Activated naive CD8-positive, alpha-beta T cell treated with anti-CD3 and anti-CD28 coated beads, Interleukin-2, amount 10 ng/mL, durations not matched to agents 7 days and 5 days (primary cell): ENCODE measurements at regions not wholly inside any gene's neighbourhood (a gene's known extent, or its start where the extent isn't known, plus 50 kb on each side); places are given as distances from the start of the nearest gene placed in this dataset.
"Not testable (repeated sequence)": the region's sequence is repeated elsewhere in the genome, so short reads cannot be mapped to it uniquely, and the experiment has no call there.

Experiments
- ATAC-seq: fragments of 150-1000 bp; cut with Tn5 transposase; one replicate; pipeline ENCODE4 v1.10.0; 2021; ENCODE audit warnings: low read depth, moderate library complexity
- POLR2A ChIA-PET: fragments of 350-600 bp; sonication (Branson Sonifier 250); formaldehyde crosslinking; loops from one replicate; lab custom pipeline; 2021; ENCODE audit warnings: antibody characterized with exemption; lab: Charles Lee
- DNase-seq: peaks from one replicate; pipeline ENCODE4 v3.0.0; 2021
- H3K27ac Mint-ChIP-seq: one replicate; pipeline ENCODE4 v1.8.0; 2022; ENCODE audit warnings: mild to moderate bottlenecking, mixed read lengths
- H3K27me3 Mint-ChIP-seq: one replicate; pipeline ENCODE4 v1.8.0; 2022; ENCODE audit warnings: mild to moderate bottlenecking, moderate library complexity, mixed read lengths
- H3K36me3 Mint-ChIP-seq: one replicate; pipeline ENCODE4 v1.8.0; 2021; ENCODE audit warnings: mild to moderate bottlenecking, mixed read lengths
- H3K4me1 Mint-ChIP-seq: one replicate; pipeline ENCODE4 v1.8.0; 2021; ENCODE audit warnings: mixed read lengths
- H3K4me3 Mint-ChIP-seq: one replicate; pipeline ENCODE4 v1.8.0; 2022; ENCODE audit warnings: mild to moderate bottlenecking, moderate library complexity, mixed read lengths
- H3K9me3 Mint-ChIP-seq: one replicate; pipeline ENCODE4 v1.8.0; 2021; ENCODE audit warnings: mixed read lengths

- H3K9me3 Mint-ChIP-seq: peaks cover 24% of the 10 kb centered on the region
- ATAC-seq, H3K4me3 Mint-ChIP-seq, H3K36me3 Mint-ChIP-seq, POLR2A ChIA-PET, H3K27ac Mint-ChIP-seq, H3K27me3 Mint-ChIP-seq, H3K4me1 Mint-ChIP-seq, DNase-seq: not testable (repeated sequence)
These were observed 1554.8 kb downstream of the PCDH9 start for GRCh38 chr13:65675383-65675782.

- H3K27me3 Mint-ChIP-seq: no peaks in the 10 kb centered on the region
- H3K27ac Mint-ChIP-seq: no peak overlapping the region
- POLR2A ChIA-PET: no interaction called here
- no peak for DNase-seq
- ATAC-seq: no peak
- H3K4me1 Mint-ChIP-seq: no peaks in the 10 kb centered on the region
- no peak overlapping the region for H3K4me3 Mint-ChIP-seq
- no peaks in the 10 kb centered on the region for H3K36me3 Mint-ChIP-seq
- H3K9me3 Mint-ChIP-seq: peaks cover 22% of the 10 kb centered on the region
These were observed 1560.0 kb downstream of the PCDH9 start for GRCh38 chr13:65670014-65670625.

GRCh38 chr13:65660731-65661130 is 1569.4 kb downstream of the PCDH9 start:
- Mint-ChIP-seq H3K27ac (no peak overlapping the region), H3K36me3 (no peaks in the 10 kb centered on the region), H3K4me1 (no peaks in the 10 kb centered on the region), H3K9me3 (peaks cover 1% of the 10 kb centered on the region), H3K4me3 (no peak overlapping the region), H3K27me3 (no peaks in the 10 kb centered on the region)
- POLR2A ChIA-PET: no interaction called here
- ATAC-seq (no peak), DNase-seq (no peak)

- no peak for DNase-seq
- POLR2A ChIA-PET: interaction anchor here (0.6 kb wide), 1 partner anchor 615 kb away, joined by 3 read pairs; no protein-coding TSS in a partner anchor
- ATAC-seq: no peak
- Mint-ChIP-seq H3K4me3 (no peak overlapping the region), H3K36me3 (no peaks in the 10 kb centered on the region), H3K27ac (no peak overlapping the region), H3K9me3 (no peaks in the 10 kb centered on the region), H3K27me3 (no peaks in the 10 kb centered on the region), H3K4me1 (no peaks in the 10 kb centered on the region)
These were observed 1573.3 kb downstream of the PCDH9 start for GRCh38 chr13:65656740-65657329.

- H3K36me3 Mint-ChIP-seq: no peaks in the 10 kb centered on the region
- no peak for DNase-seq
These were observed 1576.5 kb downstream of the PCDH9 start for GRCh38 chr13:65653613-65654012.

GRCh38 chr13:65650321-65650720 is 1579.8 kb downstream of the PCDH9 start:
- no peaks in the 10 kb centered on the region for H3K36me3 Mint-ChIP-seq
- DNase-seq (no peak), ATAC-seq (no peak)
- no peak overlapping the region for H3K4me3 Mint-ChIP-seq
- no peak overlapping the region for H3K27ac Mint-ChIP-seq
- no peaks in the 10 kb centered on the region for H3K9me3 Mint-ChIP-seq
- POLR2A ChIA-PET: no interaction called here
- H3K27me3 Mint-ChIP-seq: no peaks in the 10 kb centered on the region
- no peaks in the 10 kb centered on the region for H3K4me1 Mint-ChIP-seq

More at GRCh38 chr13:65653613-65654012, 1576.5 kb downstream of the PCDH9 start:
- no peak for ATAC-seq
- Mint-ChIP-seq H3K27ac (no peak overlapping the region), H3K9me3 (no peaks in the 10 kb centered on the region), H3K4me3 (no peak overlapping the region), H3K4me1 (no peaks in the 10 kb centered on the region), H3K27me3 (no peaks in the 10 kb centered on the region)
- POLR2A ChIA-PET: no interaction called here

- no peaks in the 10 kb centered on the region for H3K36me3 Mint-ChIP-seq
- ATAC-seq: no peak
- H3K27ac Mint-ChIP-seq: no peak overlapping the region
- H3K9me3 Mint-ChIP-seq: no peaks in the 10 kb centered on the region
- no peak overlapping the region for H3K4me3 Mint-ChIP-seq
- no peaks in the 10 kb centered on the region for H3K27me3 Mint-ChIP-seq
- no peaks in the 10 kb centered on the region for H3K4me1 Mint-ChIP-seq
- POLR2A ChIA-PET: no interaction called here
- no peak for DNase-seq
These were observed 1587.1 kb downstream of the PCDH9 start for GRCh38 chr13:65642996-65643395.

GRCh38 chr13:65642301-65642700 is 1587.8 kb downstream of the PCDH9 start:
- H3K36me3 Mint-ChIP-seq: no peaks in the 10 kb centered on the region
- no peak overlapping the region for H3K4me3 Mint-ChIP-seq
- ATAC-seq (no peak), DNase-seq (no peak)
- POLR2A ChIA-PET: no interaction called here
- no peaks in the 10 kb centered on the region for H3K27me3 Mint-ChIP-seq
- H3K9me3 Mint-ChIP-seq: no peaks in the 10 kb centered on the region
- H3K27ac Mint-ChIP-seq: no peak overlapping the region
- no peaks in the 10 kb centered on the region for H3K4me1 Mint-ChIP-seq

- H3K9me3 Mint-ChIP-seq: no peaks in the 10 kb centered on the region
- no peaks in the 10 kb centered on the region for H3K4me1 Mint-ChIP-seq
- H3K4me3 Mint-ChIP-seq: no peak overlapping the region
- no peak overlapping the region for H3K27ac Mint-ChIP-seq
- ATAC-seq: no peak
- POLR2A ChIA-PET: no interaction called here
- DNase-seq: no peak
- H3K36me3 Mint-ChIP-seq: no peaks in the 10 kb centered on the region
- no peaks in the 10 kb centered on the region for H3K27me3 Mint-ChIP-seq
These were observed 1591.5 kb downstream of the PCDH9 start for GRCh38 chr13:65638572-65639168.

- POLR2A ChIA-PET: no interaction called here
- no peaks in the 10 kb centered on the region for H3K9me3 Mint-ChIP-seq
- no peaks in the 10 kb centered on the region for H3K4me1 Mint-ChIP-seq
- no peaks in the 10 kb centered on the region for H3K27me3 Mint-ChIP-seq
- H3K36me3 Mint-ChIP-seq: no peaks in the 10 kb centered on the region
- no peak overlapping the region for H3K4me3 Mint-ChIP-seq
- no peak for DNase-seq
- no peak overlapping the region for H3K27ac Mint-ChIP-seq
- no peak for ATAC-seq
These were observed 1596.3 kb downstream of the PCDH9 start for GRCh38 chr13:65633806-65634205.

- ATAC-seq (no peak), DNase-seq (no peak)
- Mint-ChIP-seq H3K4me3 (no peak overlapping the region), H3K9me3 (no peaks in the 10 kb centered on the region), H3K27ac (no peak overlapping the region), H3K27me3 (no peaks in the 10 kb centered on the region), H3K36me3 (no peaks in the 10 kb centered on the region), H3K4me1 (no peaks in the 10 kb centered on the region)
- POLR2A ChIA-PET: no interaction called here
These were observed 1599.1 kb downstream of the PCDH9 start for GRCh38 chr13:65631078-65631477.

GRCh38 chr13:65629926-65630325 is 1600.2 kb downstream of the PCDH9 start:
- Mint-ChIP-seq H3K36me3 (no peaks in the 10 kb centered on the region), H3K4me1 (no peaks in the 10 kb centered on the region), H3K9me3 (no peaks in the 10 kb centered on the region), H3K27ac (no peak overlapping the region), H3K4me3 (no peak overlapping the region), H3K27me3 (no peaks in the 10 kb centered on the region)
- POLR2A ChIA-PET: no interaction called here
- no peak for ATAC-seq
- no peak for DNase-seq

GRCh38 chr13:65623148-65623547 is 1607.0 kb downstream of the PCDH9 start:
- Mint-ChIP-seq H3K27me3 (no peaks in the 10 kb centered on the region), H3K9me3 (no peaks in the 10 kb centered on the region), H3K4me1 (no peaks in the 10 kb centered on the region), H3K27ac (no peak overlapping the region), H3K4me3 (no peak overlapping the region), H3K36me3 (no peaks in the 10 kb centered on the region)
- no peak for DNase-seq
- ATAC-seq: no peak
- POLR2A ChIA-PET: no interaction called here

- no peak for DNase-seq
- Mint-ChIP-seq H3K27me3 (no peaks in the 10 kb centered on the region), H3K27ac (no peak overlapping the region)
These were observed 1614.6 kb downstream of the PCDH9 start for GRCh38 chr13:65615506-65615905.

More at GRCh38 chr13:65615506-65615905, 1614.6 kb downstream of the PCDH9 start:
- ATAC-seq: no peak
- Mint-ChIP-seq H3K9me3 (peaks cover 2% of the 10 kb centered on the region), H3K4me1 (no peaks in the 10 kb centered on the region), H3K4me3 (no peak overlapping the region), H3K36me3 (no peaks in the 10 kb centered on the region)
- POLR2A ChIA-PET: no interaction called here
